ENCODE measurements at regions not wholly inside any gene's neighbourhood (a gene's known extent, or its start where the extent isn't known, plus 50 kb on each side); places are given as distances from the start of the nearest gene placed in this dataset.

- no peak overlapping the region for H3K4me3 ChIP-seq (ENCODE audit: low read length)
- H3K27ac ChIP-seq (ENCODE audit: low read length) = no peak overlapping the region
- 26% methylated on average over 4 of the region's 6 CpGs for WGBS (ENCODE audit: insufficient coverage)
- DNase-seq = no peak
- no peaks in the 10 kb centered on the region for H3K4me1 ChIP-seq (ENCODE audit: control insufficient read depth, insufficient read depth, low read length)
- H3K27me3 ChIP-seq (ENCODE audit: control insufficient read depth, insufficient read depth, low read length) = no peaks in the 10 kb centered on the region
- H3K36me3 ChIP-seq (ENCODE audit: control insufficient read depth, insufficient read depth, low read length) = no peaks in the 10 kb centered on the region
- H3K9me3 ChIP-seq (replicated peaks; ENCODE audit: control insufficient read depth, low read depth, low read length) = no peaks in the 10 kb centered on the region
Measured at GRCh38 chr20:41776421-41776820, 158.2 kb upstream of the CHD6 start.

DNA sequence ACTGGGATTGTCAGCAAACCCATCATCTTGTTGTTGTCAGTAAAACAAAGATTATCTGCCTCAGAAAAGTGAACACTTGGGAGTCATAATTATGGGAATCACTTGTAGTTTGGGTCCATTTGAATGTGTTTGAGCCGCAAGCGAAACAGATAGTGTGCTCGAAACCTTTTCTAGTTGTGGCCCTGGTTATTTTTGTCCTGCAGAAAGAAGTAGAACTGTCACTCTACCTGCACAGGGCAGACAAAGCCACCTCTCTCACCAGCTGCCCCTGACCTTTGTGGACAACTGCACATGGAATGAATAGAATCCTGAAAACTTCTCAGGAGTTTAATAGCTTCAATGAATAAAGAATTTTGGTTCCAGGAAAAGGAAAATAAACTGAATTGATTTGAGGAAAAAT, 156.1 kb upstream of the CHD6 start:
- Histone ChIP-seq H3K9me3 (replicated peaks; ENCODE audit: control insufficient read depth, low read depth, low read length) (no peaks in the 10 kb centered on the region), H3K27me3 (ENCODE audit: control insufficient read depth, insufficient read depth, low read length) (no peaks in the 10 kb centered on the region), H3K27ac (ENCODE audit: low read length) (no peak overlapping the region), H3K4me3 (ENCODE audit: low read length) (no peak overlapping the region), H3K4me1 (ENCODE audit: control insufficient read depth, insufficient read depth, low read length) (no peaks in the 10 kb centered on the region), H3K36me3 (ENCODE audit: control insufficient read depth, insufficient read depth, low read length) (no peaks in the 10 kb centered on the region)
- DNase-seq = no peak
- 93% methylated on average over 3 of the region's 3 CpGs for WGBS (ENCODE audit: insufficient coverage)

GRCh38 chr20:41770965-41771364, 152.8 kb upstream of the CHD6 start:
- WGBS (ENCODE audit: insufficient coverage) = no CpG with 5 or more reads among the region's 2 CpGs
- Histone ChIP-seq H3K4me3 (ENCODE audit: low read length) (no peak overlapping the region), H3K4me1 (ENCODE audit: control insufficient read depth, insufficient read depth, low read length) (no peaks in the 10 kb centered on the region), H3K9me3 (replicated peaks; ENCODE audit: control insufficient read depth, low read depth, low read length) (no peaks in the 10 kb centered on the region), H3K27ac (ENCODE audit: low read length) (no peak overlapping the region), H3K27me3 (ENCODE audit: control insufficient read depth, insufficient read depth, low read length) (no peaks in the 10 kb centered on the region), H3K36me3 (ENCODE audit: control insufficient read depth, insufficient read depth, low read length) (no peaks in the 10 kb centered on the region)
- no peak for DNase-seq

DNA sequence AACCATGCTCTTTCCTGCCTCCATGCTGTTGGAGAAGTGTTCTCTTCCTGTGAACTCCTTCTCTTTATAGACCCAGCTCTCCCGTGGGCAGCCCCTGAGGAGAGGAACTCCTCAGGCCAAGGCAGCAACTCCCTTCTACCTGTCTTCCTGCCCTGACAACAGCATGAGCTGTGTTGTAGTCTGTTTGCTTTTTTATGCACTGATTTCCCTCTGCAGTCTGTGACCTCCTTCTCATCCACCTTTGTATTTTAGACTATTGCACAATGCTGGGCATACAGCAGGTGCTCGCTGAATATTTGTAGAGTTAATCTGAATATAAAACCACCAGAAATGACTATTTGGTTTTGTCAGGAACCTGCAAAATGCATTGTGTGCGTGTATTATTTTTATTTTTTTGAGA, 152.2 kb upstream of the CHD6 start:
- Histone ChIP-seq H3K4me1 (ENCODE audit: control insufficient read depth, insufficient read depth, low read length) (no peaks in the 10 kb centered on the region), H3K4me3 (ENCODE audit: low read length) (no peak overlapping the region), H3K27me3 (ENCODE audit: control insufficient read depth, insufficient read depth, low read length) (no peaks in the 10 kb centered on the region), H3K36me3 (ENCODE audit: control insufficient read depth, insufficient read depth, low read length) (no peaks in the 10 kb centered on the region), H3K9me3 (replicated peaks; ENCODE audit: control insufficient read depth, low read depth, low read length) (no peaks in the 10 kb centered on the region), H3K27ac (ENCODE audit: low read length) (no peak overlapping the region)
- DNase-seq = no peak
- 20% methylated on average over 1 of the region's 3 CpGs for WGBS (ENCODE audit: insufficient coverage)

- Histone ChIP-seq H3K36me3 (ENCODE audit: control insufficient read depth, insufficient read depth, low read length) (no peaks in the 10 kb centered on the region), H3K27ac (ENCODE audit: low read length) (no peak overlapping the region), H3K9me3 (replicated peaks; ENCODE audit: control insufficient read depth, low read depth, low read length) (no peaks in the 10 kb centered on the region), H3K4me1 (ENCODE audit: control insufficient read depth, insufficient read depth, low read length) (no peaks in the 10 kb centered on the region), H3K4me3 (ENCODE audit: low read length) (no peak overlapping the region), H3K27me3 (ENCODE audit: control insufficient read depth, insufficient read depth, low read length) (no peaks in the 10 kb centered on the region)
- 71% methylated on average over 1 of the region's 5 CpGs for WGBS (ENCODE audit: insufficient coverage)
- DNase-seq = no peak
Measured at GRCh38 chr20:41769592-41770018, 151.4 kb upstream of the CHD6 start.

- Histone ChIP-seq H3K4me3 (ENCODE audit: low read length) (no peak overlapping the region), H3K36me3 (ENCODE audit: control insufficient read depth, insufficient read depth, low read length) (no peaks in the 10 kb centered on the region), H3K9me3 (replicated peaks; ENCODE audit: control insufficient read depth, low read depth, low read length) (no peaks in the 10 kb centered on the region), H3K4me1 (ENCODE audit: control insufficient read depth, insufficient read depth, low read length) (no peaks in the 10 kb centered on the region), H3K27ac (ENCODE audit: low read length) (no peak overlapping the region), H3K27me3 (ENCODE audit: control insufficient read depth, insufficient read depth, low read length) (peaks cover 2% of the 10 kb centered on the region)
- WGBS (ENCODE audit: insufficient coverage) = 67% methylated on average over 1 of the region's 5 CpGs
- DNase-seq = no peak
Measured at GRCh38 chr20:41750137-41750536, 132.0 kb upstream of the CHD6 start.

DNA sequence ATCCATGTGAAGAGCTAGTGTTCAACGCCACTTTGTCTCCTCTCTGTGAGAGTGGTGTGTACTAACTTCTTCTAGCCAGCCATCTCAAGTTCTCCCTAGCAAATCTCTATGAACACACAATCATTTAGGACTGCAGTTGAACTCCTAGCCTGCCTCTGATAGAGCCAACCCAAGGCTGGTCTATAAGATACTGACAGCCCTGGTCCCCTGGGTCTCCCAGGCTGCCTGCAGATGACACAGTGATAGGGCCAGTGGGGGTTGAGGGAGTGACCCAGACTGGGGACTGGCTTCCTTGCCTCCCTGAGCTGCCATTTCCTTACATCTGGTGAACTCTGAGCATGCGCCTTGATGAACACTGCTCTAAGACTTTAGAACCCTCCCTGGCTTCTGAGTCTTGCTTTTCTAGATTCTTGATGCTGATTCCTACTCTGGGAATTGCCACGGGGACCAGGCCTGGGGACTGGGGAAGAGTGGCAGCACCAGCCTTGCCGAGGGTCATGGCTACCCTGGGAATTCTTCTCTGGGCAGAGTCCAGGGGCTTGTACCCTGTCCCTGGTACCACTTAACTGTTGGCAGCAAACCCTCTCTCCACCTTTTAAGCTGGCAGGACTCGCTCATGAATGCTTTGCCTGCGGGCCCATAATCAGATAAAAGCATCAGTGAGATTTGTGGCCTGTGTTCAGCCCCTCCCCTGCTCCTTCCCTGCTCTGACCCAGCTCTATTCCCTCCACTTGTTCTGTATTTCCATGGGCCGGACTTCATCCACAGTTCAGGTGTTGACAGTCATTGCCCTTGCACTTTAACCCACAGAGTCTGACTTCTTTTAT, 130.8 kb upstream of the CHD6 start:
- Histone ChIP-seq H3K4me3 (ENCODE audit: low read length) (no peak overlapping the region), H3K4me1 (ENCODE audit: control insufficient read depth, insufficient read depth, low read length) (no peaks in the 10 kb centered on the region), H3K36me3 (ENCODE audit: control insufficient read depth, insufficient read depth, low read length) (no peaks in the 10 kb centered on the region), H3K9me3 (replicated peaks; ENCODE audit: control insufficient read depth, low read depth, low read length) (no peaks in the 10 kb centered on the region), H3K27me3 (ENCODE audit: control insufficient read depth, insufficient read depth, low read length) (peaks cover 2% of the 10 kb centered on the region), H3K27ac (ENCODE audit: low read length) (no peak overlapping the region)
- no peak for DNase-seq
- WGBS (ENCODE audit: insufficient coverage) = 76% methylated on average over 6 of the region's 7 CpGs

- Histone ChIP-seq H3K9me3 (replicated peaks; ENCODE audit: control insufficient read depth, low read depth, low read length) (no peaks in the 10 kb centered on the region), H3K36me3 (ENCODE audit: control insufficient read depth, insufficient read depth, low read length) (no peaks in the 10 kb centered on the region), H3K4me3 (ENCODE audit: low read length) (no peak overlapping the region), H3K27me3 (ENCODE audit: control insufficient read depth, insufficient read depth, low read length) (peaks cover 2% of the 10 kb centered on the region), H3K27ac (ENCODE audit: low read length) (no peak overlapping the region), H3K4me1 (ENCODE audit: control insufficient read depth, insufficient read depth, low read length) (no peaks in the 10 kb centered on the region)
- WGBS (ENCODE audit: insufficient coverage) = 79% methylated on average over 2 of the region's 4 CpGs
- DNase-seq = no peak
Measured at GRCh38 chr20:41748051-41748450, 129.9 kb upstream of the CHD6 start.

DNA sequence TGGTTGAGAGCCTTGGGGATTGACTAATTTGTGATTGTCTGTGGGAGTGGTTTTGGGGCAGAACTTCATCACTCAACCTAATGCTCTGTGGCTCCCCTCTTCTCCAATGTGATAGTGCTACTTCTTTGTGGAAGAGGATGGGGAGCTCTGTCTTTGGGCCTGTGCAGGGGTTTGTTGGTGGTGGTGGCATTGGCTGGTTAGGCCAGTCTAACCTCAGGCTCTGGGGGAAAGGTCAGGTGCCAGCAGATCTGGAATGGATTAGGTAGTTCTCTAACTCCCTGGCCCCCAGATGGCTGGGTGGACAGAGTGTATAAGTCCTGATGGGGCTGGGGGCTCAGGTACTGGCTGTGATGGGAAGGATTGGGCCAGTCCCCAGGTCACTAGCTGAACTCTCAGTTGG, 129.0 kb upstream of the CHD6 start:
- H3K9me3 ChIP-seq (replicated peaks; ENCODE audit: control insufficient read depth, low read depth, low read length) = no peaks in the 10 kb centered on the region
- no peaks in the 10 kb centered on the region for H3K36me3 ChIP-seq (ENCODE audit: control insufficient read depth, insufficient read depth, low read length)
- H3K4me3 ChIP-seq (ENCODE audit: low read length) = no peak overlapping the region
- no peak overlapping the region for H3K27ac ChIP-seq (ENCODE audit: low read length)
- no peaks in the 10 kb centered on the region for H3K4me1 ChIP-seq (ENCODE audit: control insufficient read depth, insufficient read depth, low read length)
- no peak for DNase-seq
- H3K27me3 ChIP-seq (ENCODE audit: control insufficient read depth, insufficient read depth, low read length) = peaks cover 2% of the 10 kb centered on the region

- no peaks in the 10 kb centered on the region for H3K4me1 ChIP-seq (ENCODE audit: control insufficient read depth, insufficient read depth, low read length)
Measured at GRCh38 chr20:41746635-41747034, 128.5 kb upstream of the CHD6 start.

More at GRCh38 chr20:41746635-41747034, 128.5 kb upstream of the CHD6 start:
- no peak overlapping the region for H3K27ac ChIP-seq (ENCODE audit: low read length)
- H3K4me3 ChIP-seq (ENCODE audit: low read length) = no peak overlapping the region
- WGBS (ENCODE audit: insufficient coverage) = 78% methylated on average over 1 of the region's 1 CpG
- no peak for DNase-seq
- peaks cover 2% of the 10 kb centered on the region for H3K27me3 ChIP-seq (ENCODE audit: control insufficient read depth, insufficient read depth, low read length)
- H3K36me3 ChIP-seq (ENCODE audit: control insufficient read depth, insufficient read depth, low read length) = no peaks in the 10 kb centered on the region
- H3K9me3 ChIP-seq (replicated peaks; ENCODE audit: control insufficient read depth, low read depth, low read length) = no peaks in the 10 kb centered on the region

Data from muscle of leg (tissue), 3 donors.